ENCODE measurements at regions not wholly inside any gene's neighbourhood (a gene's known extent, or its start where the extent isn't known, plus 50 kb on each side); places are given as distances from the start of the nearest gene placed in this dataset.

- TF ChIP-seq CTCF (conservative IDR thresholded peaks at IDR 0.05) (no peak), ZFX (IDR thresholded peaks at IDR 0.05) (no peak)
These were observed 100.4 kb upstream of the CSF3R start for GRCh38 chr1:36583080-36583479.

Data from C4-2B (cell line).